Uterus (tissue), 3 donors: ENCODE measurements at regions not wholly inside any gene's neighbourhood (a gene's known extent, or its start where the extent isn't known, plus 50 kb on each side); places are given as distances from the start of the nearest gene placed in this dataset.
"Not testable (repeated sequence)": the region's sequence is repeated elsewhere in the genome, so short reads cannot be mapped to it uniquely, and the experiment has no call there.

Source experiments
- DNase-seq, 2 donors: peaks; one replicate each; pipeline ENCODE4 v3.0.0-alpha.2; 2019 to 2020
- H3K27ac ChIP-seq, 2 donors: fragments of 200-600 bp; sonication (generic); 1 replicate in 1 of 2; 2 replicates in 1 of 2; pipeline ENCODE4 v1.5.1; 2016 to 2018
- H3K27me3 ChIP-seq, 2 donors: fragments of 200-600 bp; sonication (generic); one replicate each; pipeline ENCODE4 v1.5.1; 2018 to 2019; ENCODE audit warnings: control low read depth in 1 of 2
- H3K36me3 ChIP-seq, 2 donors: fragments of 200-600 bp; sonication (generic); one replicate each; pipeline ENCODE4 v1.5.1; 2019; ENCODE audit warnings: control low read depth in 1 of 2
- H3K4me1 ChIP-seq, 2 donors: fragments of 200-600 bp; sonication (generic); one replicate each; pipeline ENCODE4 v1.5.1; 2018 to 2019; ENCODE audit warnings: control low read depth in 1 of 2
- H3K4me3 ChIP-seq, 2 donors: fragments of 200-600 bp; sonication (generic); 1 replicate in 1 of 2; 2 replicates in 1 of 2; pipeline ENCODE4 v1.5.1; 2018 to 2019; ENCODE audit warnings: mild to moderate bottlenecking in 1 of 2
- H3K9me3 ChIP-seq, 2 donors: fragments of 200-600 bp; sonication (generic); one replicate each; pipeline ENCODE4 v1.5.1; 2019; ENCODE audit warnings: control low read depth in 1 of 2
- CTCF ChIP-seq, 4 experiments: fragments of 200-600 bp in 2 of 4; fragments of 450-650 bp in 2 of 4; sonication (generic) in 2 of 4; IDR thresholded peaks; one replicate each; pipeline ENCODE4 v1.5.1; 2016 to 2019; ENCODE audit warnings: antibody characterized with exemption in 4 of 4, mild to moderate bottlenecking in 2 of 4, moderate library complexity in 1 of 4
- POLR2A ChIP-seq, 2 donors: fragments of 450-650 bp; IDR thresholded peaks; one replicate each; pipeline ENCODE4 v1.6.1; 2016; ENCODE audit warnings: antibody characterized with exemption in 2 of 2, mild to moderate bottlenecking in 1 of 2, moderate library complexity in 1 of 2
- intact Hi-C: fragments of 100-400 bp; cut with DNase I; formaldehyde crosslinking; loops from one replicate; pipeline ENCODE4 v1.15.1; 2023; ENCODE audit warnings: low total_unique reads
- donor health status: DM: yes; HTN: yes; CAD: no.

DNA sequence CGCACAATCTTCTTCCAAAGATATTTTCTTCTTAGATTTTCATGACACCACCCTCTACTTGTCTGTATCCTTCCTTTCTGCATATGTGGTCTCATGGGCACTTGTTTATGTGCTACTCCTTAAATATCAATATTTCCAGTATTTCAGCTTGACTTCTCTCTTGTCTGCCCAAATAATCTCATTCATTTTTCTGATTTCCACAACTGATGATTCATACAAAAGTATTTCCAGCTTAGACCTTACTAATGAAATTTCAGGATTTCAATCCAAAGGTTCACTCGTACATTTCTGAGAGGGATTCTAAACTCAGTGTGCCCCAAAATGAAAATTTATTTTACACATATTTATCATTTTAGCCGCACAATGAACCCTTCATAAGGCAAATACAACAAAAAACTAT is 928.9 kb upstream of the C9orf72 start:
- Histone ChIP-seq H3K27me3 (no peaks in the 10 kb centered on the region), H3K36me3 (no peaks in the 10 kb centered on the region), H3K4me1 (no peaks in the 10 kb centered on the region), H3K9me3 (no peaks in the 10 kb centered on the region), H3K4me3 (no peak overlapping the region), H3K27ac (no peak overlapping the region)
- TF ChIP-seq CTCF (IDR thresholded peaks at IDR 0.05) = no peak
- no peak for DNase-seq
- intact Hi-C loops = no loop called here

DNA sequence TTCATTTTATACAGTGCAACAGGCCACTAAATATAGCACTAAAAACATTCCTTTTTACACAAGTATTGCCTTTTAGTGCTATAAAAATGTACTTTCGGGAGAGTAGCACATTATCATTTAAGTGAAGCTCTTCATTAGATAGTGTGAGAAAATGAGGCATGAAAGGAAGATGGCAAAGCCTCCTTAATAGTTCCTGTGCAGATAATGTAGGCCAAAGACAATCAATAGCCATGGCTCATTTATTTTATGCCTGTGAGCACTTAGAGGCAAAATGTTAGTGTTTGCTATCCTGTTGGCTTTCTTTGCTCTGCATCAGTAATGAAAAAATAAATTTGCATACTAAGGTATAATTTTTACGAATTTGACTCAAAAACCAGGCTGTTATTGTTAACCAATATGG is 929.5 kb upstream of the C9orf72 start:
- no peak for TF ChIP-seq POLR2A (IDR thresholded peaks at IDR 0.05)
- TF ChIP-seq CTCF (IDR thresholded peaks at IDR 0.05) = no peak
- Histone ChIP-seq H3K36me3 (no peaks in the 10 kb centered on the region), H3K27ac (no peak overlapping the region), H3K4me3 (no peak overlapping the region), H3K9me3 (no peaks in the 10 kb centered on the region), H3K4me1 (no peaks in the 10 kb centered on the region), H3K27me3 (no peaks in the 10 kb centered on the region)
- intact Hi-C loops = no loop called here
- DNase-seq = no peak

DNA sequence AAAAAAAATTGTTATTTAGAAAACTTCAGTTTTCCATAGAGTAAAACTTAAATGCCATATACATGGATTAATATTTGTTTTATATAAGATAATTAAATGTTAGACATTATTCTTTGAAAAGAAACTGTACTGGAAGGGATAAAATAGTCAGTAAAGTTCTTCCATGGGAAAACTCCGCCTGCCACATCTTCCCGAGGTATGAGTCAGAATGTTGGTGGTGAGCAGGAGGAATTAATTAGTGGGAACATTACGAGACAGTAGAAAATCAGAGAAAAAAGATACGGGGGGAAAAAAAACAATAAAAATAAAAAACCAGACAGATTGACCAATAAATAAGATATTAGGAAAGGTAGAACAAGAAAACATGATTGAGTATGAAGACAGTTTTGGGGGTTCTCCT is 930.3 kb upstream of the C9orf72 start:
- H3K4me3 ChIP-seq = no peak overlapping the region
- intact Hi-C loops = no loop called here
- H3K27me3 ChIP-seq = no peaks in the 10 kb centered on the region
- H3K36me3 ChIP-seq = no peaks in the 10 kb centered on the region
- TF ChIP-seq POLR2A (IDR thresholded peaks at IDR 0.05) (no peak), CTCF (IDR thresholded peaks at IDR 0.05) (no peak)
- no peak for DNase-seq
- no peaks in the 10 kb centered on the region for H3K4me1 ChIP-seq
- H3K9me3 ChIP-seq = no peaks in the 10 kb centered on the region
- H3K27ac ChIP-seq = no peak overlapping the region

DNA sequence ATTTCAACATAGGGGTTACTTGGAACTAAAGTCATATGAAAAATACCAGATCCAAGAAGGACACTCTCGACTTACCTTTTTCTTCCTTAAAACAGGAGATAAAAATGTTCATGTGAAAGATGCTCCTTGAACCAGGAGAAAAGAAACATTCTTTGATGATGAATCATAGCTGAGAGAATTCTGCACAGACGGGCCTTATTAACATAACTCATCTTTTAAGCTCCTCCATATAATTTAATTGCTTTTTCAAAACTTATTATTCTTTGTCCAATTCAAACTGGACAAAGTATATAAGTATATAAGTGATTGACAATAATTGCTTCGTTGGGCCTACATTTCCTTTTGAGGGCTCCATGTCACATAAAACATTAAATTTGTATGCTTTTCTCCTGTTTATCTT is 945.2 kb upstream of the C9orf72 start:
- intact Hi-C loops = no loop called here
- H3K36me3 ChIP-seq = no peaks in the 10 kb centered on the region
- no peaks in the 10 kb centered on the region for H3K4me1 ChIP-seq
- H3K9me3 ChIP-seq = no peaks in the 10 kb centered on the region
- no peak overlapping the region for H3K27ac ChIP-seq
- no peaks in the 10 kb centered on the region for H3K27me3 ChIP-seq
- no peak overlapping the region for H3K4me3 ChIP-seq
- TF ChIP-seq POLR2A (IDR thresholded peaks at IDR 0.05) = no peak
- TF ChIP-seq CTCF (IDR thresholded peaks at IDR 0.05) = no peak
- DNase-seq = no peak

DNA sequence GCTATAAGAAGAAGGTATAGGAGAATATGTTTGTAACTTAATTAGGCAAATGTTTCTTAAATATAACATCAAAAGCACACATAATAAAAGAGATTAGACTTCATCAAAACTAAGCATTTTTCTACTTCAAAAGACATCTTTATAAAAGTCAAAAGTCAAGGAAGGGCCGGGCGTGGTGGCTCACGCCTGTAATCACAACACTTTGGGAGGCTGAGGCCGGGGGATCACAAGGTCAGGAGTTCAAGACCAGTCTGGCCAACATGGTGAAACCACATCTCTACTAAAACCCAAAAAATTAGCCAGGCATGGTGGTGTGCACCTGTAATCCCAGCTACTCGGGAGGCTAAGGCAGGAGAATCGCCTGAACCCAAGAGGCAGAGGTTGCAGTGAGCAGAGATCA is 951.0 kb upstream of the C9orf72 start:
- H3K9me3 ChIP-seq, DNase-seq, H3K4me1 ChIP-seq, H3K27ac ChIP-seq, intact Hi-C loops, H3K27me3 ChIP-seq, H3K36me3 ChIP-seq, H3K4me3 ChIP-seq: not testable (repeated sequence)

DNA sequence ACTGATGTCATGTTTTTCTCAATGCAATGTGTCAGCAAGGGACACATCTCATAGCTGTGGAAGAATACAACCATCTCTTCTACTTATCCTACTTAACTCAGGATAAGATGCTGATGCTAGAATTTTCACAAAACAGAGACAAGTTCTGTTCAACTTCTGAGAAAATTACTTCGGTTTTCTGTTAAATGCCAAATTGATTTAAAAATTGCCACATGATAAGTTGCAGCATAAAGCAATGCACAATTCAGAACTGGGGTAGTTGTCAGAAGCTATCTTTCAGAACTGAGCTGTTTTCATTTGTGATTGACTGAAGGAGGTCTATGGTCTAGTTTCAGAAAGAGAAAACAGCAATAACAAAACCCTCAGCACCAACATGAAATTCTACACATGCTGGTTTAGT is 954.8 kb upstream of the C9orf72 start:
- TF ChIP-seq CTCF (IDR thresholded peaks at IDR 0.05) = no peak
- TF ChIP-seq POLR2A (IDR thresholded peaks at IDR 0.05) = no peak
- no peaks in the 10 kb centered on the region for H3K27me3 ChIP-seq
- no peak for DNase-seq
- no peaks in the 10 kb centered on the region for H3K9me3 ChIP-seq
- H3K27ac ChIP-seq = no peak overlapping the region
- no peak overlapping the region for H3K4me3 ChIP-seq
- intact Hi-C loops = no loop called here
- no peaks in the 10 kb centered on the region for H3K4me1 ChIP-seq
- H3K36me3 ChIP-seq = no peaks in the 10 kb centered on the region
